OCI-LY7 (cell line): ENCODE measurements at regions not wholly inside any gene's neighbourhood (a gene's known extent, or its start where the extent isn't known, plus 50 kb on each side); places are given as distances from the start of the nearest gene placed in this dataset.

ENCODE experiments used
- BruUV-seq: library from RNA; stranded (reverse); fragments of 400-500 nt; replicated peaks from 2 replicates; lab custom pipeline; 2021; lab: Mats Ljungman, UMichigan
- CTCF ChIA-PET: fragments of 300-600 bp; sonication (Branson Sonifier 250); formaldehyde crosslinking; loops from one replicate; lab custom pipeline; 2022; ENCODE audit warnings: antibody characterized with exemption; ENCODE audit not compliant: unreplicated experiment; lab: Charles Lee
- POLR2A ChIA-PET: fragments of 300-600 bp; sonication (Branson Sonifier 250); formaldehyde crosslinking; loops from one replicate; lab custom pipeline; 2022; ENCODE audit warnings: antibody characterized with exemption; lab: Charles Lee
- DNase-seq: peaks from one replicate; pipeline ENCODE4 v3.0.0-alpha.2; 2015; ENCODE audit warnings: low spot score
- H2AFZ ChIP-seq: fragments of 200-600 bp; sonication (generic), shearing (Covaris generic); 2 replicates; pipeline ENCODE4 v1.6.1; 2014; ENCODE audit warnings: mild to moderate bottlenecking, antibody characterized with exemption, low read length, moderate library complexity
- H3K27ac ChIP-seq: fragments of 200-600 bp; sonication (generic); 2 replicates; pipeline ENCODE4 v1.5.1; 2014; ENCODE audit warnings: mixed run types, low read depth, mild to moderate bottlenecking, moderate library complexity, low read length, inconsistent platforms; ENCODE audit not compliant: poor library complexity, severe bottlenecking
- H3K36me3 ChIP-seq: fragments of 200-600 bp; sonication (generic); 2 replicates; pipeline ENCODE4 v1.6.1; 2014; ENCODE audit warnings: mild to moderate bottlenecking, antibody characterized with exemption, low read length, moderate library complexity, mixed read lengths; ENCODE audit not compliant: insufficient read depth
- H3K4me1 ChIP-seq: fragments of 200-600 bp; sonication (generic); 2 replicates; pipeline ENCODE4 v1.5.1; 2014; ENCODE audit warnings: mild to moderate bottlenecking, low read length; ENCODE audit not compliant: insufficient read depth, poor library complexity, severe bottlenecking
- H3K4me2 ChIP-seq: fragments of 200-600 bp; sonication (generic); 2 replicates; pipeline ENCODE4 v1.6.1; 2014; ENCODE audit warnings: mild to moderate bottlenecking, low read length
- H3K4me3 ChIP-seq: fragments of 200-600 bp; sonication (generic); 2 replicates; pipeline ENCODE4 v1.5.1; 2014; ENCODE audit warnings: mild to moderate bottlenecking, low read depth, low read length; ENCODE audit not compliant: poor library complexity, severe bottlenecking
- H3K79me2 ChIP-seq: fragments of 200-600 bp; sonication (generic); 2 replicates; pipeline ENCODE4 v1.6.1; 2016; ENCODE audit warnings: low read depth, mild to moderate bottlenecking, low read length, moderate library complexity, mixed read lengths; ENCODE audit not compliant: insufficient read depth
- H3K9me2 ChIP-seq: fragments of 200-600 bp; sonication (generic); 2 replicates; pipeline ENCODE4 v1.6.1; 2016; ENCODE audit warnings: mild to moderate bottlenecking, low read length, mixed read lengths; ENCODE audit not compliant: insufficient read depth
- H3K9me3 ChIP-seq: fragments of 200-600 bp; sonication (generic); 2 replicates; pipeline ENCODE4 v1.6.1; 2014; ENCODE audit warnings: mild to moderate bottlenecking, mixed run types, low read length, mixed read lengths
- H4K20me1 ChIP-seq: fragments of 200-600 bp; sonication (generic); 2 replicates; pipeline ENCODE4 v1.6.1; 2014; ENCODE audit warnings: mild to moderate bottlenecking, antibody characterized with exemption, low read length, moderate library complexity, mixed read lengths; ENCODE audit not compliant: insufficient read depth
- CTCF ChIP-seq: fragments of 200-600 bp; sonication (generic); conservative IDR thresholded peaks from 2 replicates; pipeline ENCODE4 v1.5.1; 2014; ENCODE audit warnings: mild to moderate bottlenecking, antibody characterized with exemption, low read length, moderate library complexity, mixed read lengths
- EZH2phosphoT487 ChIP-seq: fragments of 200-600 bp; sonication (generic); IDR thresholded peaks from 2 replicates; pipeline ENCODE4 v1.6.1; 2018; ENCODE audit warnings: low read depth, borderline replicate concordance, mild to moderate bottlenecking, mixed run types, antibody characterized with exemption, low read length, moderate library complexity, mixed read lengths
- intact Hi-C: fragments of 100-400 bp; cut with micrococcal nuclease; formaldehyde crosslinking; loops from one replicate; pipeline ENCODE4 v1.10.0; 2022; ENCODE audit not compliant: unreplicated experiment

- intact Hi-C loops: no loop called here
- TF ChIP-seq CTCF (no peak), EZH2phosphoT487 (no peak)
- no peaks in the 10 kb centered on the region for H3K79me2 ChIP-seq
- H4K20me1 ChIP-seq: no peaks in the 10 kb centered on the region
- BruUV-seq: no TSS peak
- H3K27ac ChIP-seq: no peak overlapping the region
- no peaks in the 10 kb centered on the region for H3K36me3 ChIP-seq
- ChIA-PET CTCF (no interaction called here), POLR2A (no interaction called here)
- H3K9me3 ChIP-seq: no peaks in the 10 kb centered on the region
- H3K9me2 ChIP-seq: no peaks in the 10 kb centered on the region
- H3K4me1 ChIP-seq: no peaks in the 10 kb centered on the region
- DNase-seq: no peak
- H3K4me3 ChIP-seq: no peak overlapping the region
- no peak overlapping the region for H2AFZ ChIP-seq
- H3K4me2 ChIP-seq: no peak overlapping the region
Measured at GRCh38 chr10:128693493-128694131, 567.4 kb upstream of the MKI67 start.

- TF ChIP-seq CTCF (no peak), EZH2phosphoT487 (no peak)
Measured at GRCh38 chr10:128694168-128694850, 568.1 kb upstream of the MKI67 start.

More at GRCh38 chr10:128694168-128694850, 568.1 kb upstream of the MKI67 start:
- Histone ChIP-seq H3K9me2 (no peaks in the 10 kb centered on the region), H3K79me2 (no peaks in the 10 kb centered on the region), H3K36me3 (no peaks in the 10 kb centered on the region), H3K9me3 (no peaks in the 10 kb centered on the region), H3K27ac (no peak overlapping the region), H4K20me1 (no peaks in the 10 kb centered on the region), H3K4me1 (no peaks in the 10 kb centered on the region), H2AFZ (no peak overlapping the region), H3K4me2 (no peak overlapping the region), H3K4me3 (no peak overlapping the region)
- ChIA-PET POLR2A (no interaction called here), CTCF (no interaction called here)
- no TSS peak for BruUV-seq
- DNase-seq: no peak
- intact Hi-C loops: no loop called here
